ENCODE measurements at regions not wholly inside any gene's neighbourhood (a gene's known extent, or its start where the extent isn't known, plus 50 kb on each side); places are given as distances from the start of the nearest gene placed in this dataset.

GRCh38 chr3:182094321-182094720 lies 382.6 kb downstream of the SOX2 start:
- Histone ChIP-seq H3K4me3 (ENCODE audit: low read length) (no peak overlapping the region), H3K79me2 (ENCODE audit: control insufficient read depth, low read length) (no peaks in the 10 kb centered on the region), H3K27me3 (ENCODE audit: control insufficient read depth, low read length) (no peaks in the 10 kb centered on the region), H3K9me3 (ENCODE audit: control insufficient read depth, insufficient read depth, low read length) (no peaks in the 10 kb centered on the region), H3F3A (ENCODE audit: control insufficient read depth, insufficient read depth) (no peaks in the 10 kb centered on the region), H4K20me1 (ENCODE audit: control insufficient read depth, insufficient read depth, low read depth, low read length) (no peaks in the 10 kb centered on the region), H3K9me2 (replicated peaks; ENCODE audit: control insufficient read depth, low read length) (no peaks in the 10 kb centered on the region), H3K4me1 (ENCODE audit: control insufficient read depth, low read length) (peaks cover 7% of the 10 kb centered on the region), H3K27ac (ENCODE audit: low read depth, low read length) (no peak overlapping the region), H3K4me2 (ENCODE audit: low read length) (no peak overlapping the region), H3K36me3 (ENCODE audit: control insufficient read depth, low read length) (no peaks in the 10 kb centered on the region)
- no peak for TF ChIP-seq CTCF (IDR thresholded peaks at IDR 0.05; ENCODE audit: low read depth, low read length, poor library complexity, severe bottlenecking)

- Histone ChIP-seq H3F3A (ENCODE audit: control insufficient read depth, insufficient read depth) (no peaks in the 10 kb centered on the region), H3K4me3 (ENCODE audit: low read length) (no peak overlapping the region), H3K9me2 (replicated peaks; ENCODE audit: control insufficient read depth, low read length) (no peaks in the 10 kb centered on the region), H3K9me3 (ENCODE audit: control insufficient read depth, insufficient read depth, low read length) (no peaks in the 10 kb centered on the region), H3K79me2 (ENCODE audit: control insufficient read depth, low read length) (no peaks in the 10 kb centered on the region), H4K20me1 (ENCODE audit: control insufficient read depth, insufficient read depth, low read depth, low read length) (no peaks in the 10 kb centered on the region), H3K4me2 (ENCODE audit: low read length) (no peak overlapping the region), H3K36me3 (ENCODE audit: control insufficient read depth, low read length) (no peaks in the 10 kb centered on the region), H3K27ac (ENCODE audit: low read depth, low read length) (no peak overlapping the region), H3K27me3 (ENCODE audit: control insufficient read depth, low read length) (no peaks in the 10 kb centered on the region), H3K4me1 (ENCODE audit: control insufficient read depth, low read length) (no peaks in the 10 kb centered on the region)
- TF ChIP-seq EZH2phosphoT487 (IDR thresholded peaks at IDR 0.05; ENCODE audit: borderline replicate concordance, low read length) (no peak), CTCF (IDR thresholded peaks at IDR 0.05; ENCODE audit: low read depth, low read length, poor library complexity, severe bottlenecking) (no peak)
Observed at GRCh38 chr3:182104881-182105280, 393.2 kb downstream of the SOX2 start.

- Histone ChIP-seq H3K4me1 (ENCODE audit: control insufficient read depth, low read length) (no peaks in the 10 kb centered on the region), H3K36me3 (ENCODE audit: control insufficient read depth, low read length) (no peaks in the 10 kb centered on the region), H3K9me2 (replicated peaks; ENCODE audit: control insufficient read depth, low read length) (no peaks in the 10 kb centered on the region), H3F3A (ENCODE audit: control insufficient read depth, insufficient read depth) (no peaks in the 10 kb centered on the region), H3K79me2 (ENCODE audit: control insufficient read depth, low read length) (no peaks in the 10 kb centered on the region), H3K27ac (ENCODE audit: low read depth, low read length) (no peak overlapping the region), H3K27me3 (ENCODE audit: control insufficient read depth, low read length) (no peaks in the 10 kb centered on the region), H3K4me3 (ENCODE audit: low read length) (no peak overlapping the region), H3K9me3 (ENCODE audit: control insufficient read depth, insufficient read depth, low read length) (no peaks in the 10 kb centered on the region), H3K4me2 (ENCODE audit: low read length) (no peak overlapping the region), H4K20me1 (ENCODE audit: control insufficient read depth, insufficient read depth, low read depth, low read length) (no peaks in the 10 kb centered on the region)
- TF ChIP-seq EZH2phosphoT487 (IDR thresholded peaks at IDR 0.05; ENCODE audit: borderline replicate concordance, low read length) (no peak), CTCF (IDR thresholded peaks at IDR 0.05; ENCODE audit: low read depth, low read length, poor library complexity, severe bottlenecking) (no peak)
Observed at GRCh38 chr3:182105875-182106274, 394.1 kb downstream of the SOX2 start.

- H4K20me1 ChIP-seq (ENCODE audit: control insufficient read depth, insufficient read depth, low read depth, low read length): no peaks in the 10 kb centered on the region
- no peaks in the 10 kb centered on the region for H3K4me1 ChIP-seq (ENCODE audit: control insufficient read depth, low read length)
- no peak overlapping the region for H3K4me3 ChIP-seq (ENCODE audit: low read length)
- H3K9me2 ChIP-seq (replicated peaks; ENCODE audit: control insufficient read depth, low read length): no peaks in the 10 kb centered on the region
- no peaks in the 10 kb centered on the region for H3K27me3 ChIP-seq (ENCODE audit: control insufficient read depth, low read length)
- H3K4me2 ChIP-seq (ENCODE audit: low read length): no peak overlapping the region
- no peaks in the 10 kb centered on the region for H3F3A ChIP-seq (ENCODE audit: control insufficient read depth, insufficient read depth)
- no peaks in the 10 kb centered on the region for H3K79me2 ChIP-seq (ENCODE audit: control insufficient read depth, low read length)
- H3K36me3 ChIP-seq (ENCODE audit: control insufficient read depth, low read length): no peaks in the 10 kb centered on the region
- H3K9me3 ChIP-seq (ENCODE audit: control insufficient read depth, insufficient read depth, low read length): no peaks in the 10 kb centered on the region
- H3K27ac ChIP-seq (ENCODE audit: low read depth, low read length): no peak overlapping the region
- TF ChIP-seq EZH2phosphoT487 (IDR thresholded peaks at IDR 0.05; ENCODE audit: borderline replicate concordance, low read length) (no peak), CTCF (IDR thresholded peaks at IDR 0.05; ENCODE audit: low read depth, low read length, poor library complexity, severe bottlenecking) (no peak)
Observed at GRCh38 chr3:182108371-182108770, 396.6 kb downstream of the SOX2 start.
